B cell (primary cell): ENCODE measurements at regions not wholly inside any gene's neighbourhood (a gene's known extent, or its start where the extent isn't known, plus 50 kb on each side); places are given as distances from the start of the nearest gene placed in this dataset.

Source experiments
- ATAC-seq: fragments of 200-7000 bp; cut with Tn5 transposase; one replicate; pipeline ENCODE4 v1.10.0; 2021; ENCODE audit warnings: low read depth, mild to moderate bottlenecking, moderate number of reproducible peaks, moderate library complexity
- CTCF ChIA-PET: fragments of 350-600 bp; sonication (Branson Sonifier 250); formaldehyde crosslinking; loops from one replicate; lab custom pipeline; 2021; ENCODE audit warnings: antibody characterized with exemption, inconsistent platforms; lab: Charles Lee
- POLR2A ChIA-PET: fragments of 350-600 bp; sonication (Branson Sonifier 250); formaldehyde crosslinking; loops from one replicate; lab custom pipeline; 2021; ENCODE audit warnings: antibody characterized with exemption; lab: Charles Lee
- DNase-seq: peaks from one replicate; pipeline ENCODE4 v3.0.0; 2013
- H2AFZ ChIP-seq: 2 replicates; pipeline ENCODE4 v1.6.1; 2012; ENCODE audit warnings: mild to moderate bottlenecking, low read depth, low read length; ENCODE audit not compliant: insufficient read depth, poor library complexity, severe bottlenecking
- H3K27ac ChIP-seq, 2 donors: 1 replicate in 1 of 2; 2 replicates in 1 of 2; pipeline ENCODE4 v1.5.1; 2012 to 2013; ENCODE audit warnings: low read length in 2 of 2, mild to moderate bottlenecking in 2 of 2, moderate library complexity in 1 of 2
- H3K27me3 ChIP-seq, 4 experiments: fragments of 200-600 bp in 1 of 4; sonication (generic) in 1 of 4; replicated peaks in 1 of 4; 1 replicate in 2 of 4; 2 replicates in 2 of 4; pipeline versions ENCODE4 v1.6.1 to v1.7.0; 2013 to 2016; ENCODE audit warnings: low read length in 3 of 4, mild to moderate bottlenecking in 2 of 4, mixed read lengths in 1 of 4, moderate library complexity in 1 of 4; ENCODE audit not compliant: insufficient read depth in 4 of 4, control insufficient read depth in 3 of 4; ENCODE audit errors: control extremely low read depth in 1 of 4
- H3K36me3 ChIP-seq, 2 experiments: replicated peaks in 1 of 2; 1 replicate in 1 of 2; 2 replicates in 1 of 2; pipeline versions ENCODE4 v1.6.1 to v1.7.1; 2013; ENCODE audit warnings: low read length in 1 of 2; ENCODE audit not compliant: insufficient read depth in 2 of 2, control insufficient read depth in 1 of 2; ENCODE audit errors: control extremely low read depth in 1 of 2, extremely low read depth in 1 of 2
- H3K4me1 ChIP-seq, 2 donors: fragments of 200-600 bp in 1 of 2; sonication (generic) in 1 of 2; 1 replicate in 1 of 2; 2 replicates in 1 of 2; pipeline versions ENCODE4 v1.5.1 to v1.6.1; 2013 to 2017; ENCODE audit warnings: low read length in 2 of 2; ENCODE audit not compliant: control insufficient read depth in 2 of 2, insufficient read depth in 2 of 2
- H3K4me2 ChIP-seq: replicated peaks from 2 replicates; pipeline ENCODE3; 2012; ENCODE audit warnings: mild to moderate bottlenecking, low read depth, low read length; ENCODE audit not compliant: poor library complexity, severe bottlenecking
- H3K4me3 ChIP-seq, 5 experiments: fragments of 200-600 bp in 1 of 5; sonication (generic) in 1 of 5; 1 replicate in 3 of 5; 2 replicates in 2 of 5; pipeline versions ENCODE4 v1.5.1 to v1.7.0; 2011 to 2016; ENCODE audit warnings: low read length in 4 of 5, mild to moderate bottlenecking in 4 of 5, low read depth in 2 of 5, control low read depth in 1 of 5, moderate library complexity in 1 of 5; ENCODE audit not compliant: insufficient read depth in 1 of 5; ENCODE audit errors: control extremely low read depth in 1 of 5, extremely low read depth in 1 of 5
- H3K79me2 ChIP-seq: fragments of 200-600 bp; sonication (generic); one replicate; pipeline ENCODE4 v1.6.0; 2016; ENCODE audit warnings: low read length; ENCODE audit not compliant: control insufficient read depth, insufficient read depth
- H3K9ac ChIP-seq: fragments of 200-600 bp; sonication (generic); 2 replicates; pipeline ENCODE4 v1.6.1; 2017; ENCODE audit warnings: mild to moderate bottlenecking, low read length, moderate library complexity
- H3K9me3 ChIP-seq, 3 donors: one replicate each; pipeline versions ENCODE4 v1.6.1 to v1.7.1; 2013; ENCODE audit warnings: low read length in 2 of 3; ENCODE audit not compliant: control insufficient read depth in 2 of 3, insufficient read depth in 1 of 3; ENCODE audit errors: control extremely low read depth in 1 of 3
- H4K20me1 ChIP-seq: 2 replicates; pipeline ENCODE4 v1.6.0; 2012; ENCODE audit warnings: mild to moderate bottlenecking, low read length; ENCODE audit not compliant: insufficient read depth, control insufficient read depth, poor library complexity, severe bottlenecking
- H3K27ac Mint-ChIP-seq: one replicate; pipeline ENCODE4 v1.8.0; 2021; ENCODE audit warnings: mixed read lengths
- H3K27me3 Mint-ChIP-seq: one replicate; pipeline ENCODE4 v1.8.0; 2021; ENCODE audit warnings: mixed read lengths
- H3K4me1 Mint-ChIP-seq: one replicate; pipeline ENCODE4 v1.8.0; 2021; ENCODE audit warnings: mixed read lengths
- H3K4me3 Mint-ChIP-seq: one replicate; pipeline ENCODE4 v1.8.0; 2021; ENCODE audit warnings: mixed read lengths
- H3K9me3 Mint-ChIP-seq: one replicate; pipeline ENCODE4 v1.8.0; 2022; ENCODE audit warnings: mixed read lengths; ENCODE audit not compliant: insufficient read depth
- EZH2 ChIP-seq: IDR thresholded peaks from 2 replicates; pipeline ENCODE4 v1.6.1; 2012; ENCODE audit warnings: borderline replicate concordance, low read depth, mild to moderate bottlenecking, moderate library complexity, low read length; ENCODE audit not compliant: insufficient read depth, poor library complexity, severe bottlenecking
- WGBS: methylation state at CpG from one replicate; pipeline ENCODE4 v1.1.5; 2013; ENCODE audit warnings: missing lambda C conversion rate; ENCODE audit not compliant: insufficient coverage; 5-methylcytosine and 5-hydroxymethylcytosine counted together
- intact Hi-C: fragments of 100-400 bp; cut with micrococcal nuclease; formaldehyde crosslinking; loops from one replicate; pipeline ENCODE4 v1.10.0; 2022
- TF ChIP-seq, protein P1 (sequence below): fragments of 200-600 bp; IDR thresholded peaks from one replicate; pipeline ENCODE4 v1.8.0; 2022; ENCODE audit warnings: antibody characterized with exemption, mild to moderate bottlenecking

GRCh38 chr18:61677435-61677970 is 215.3 kb downstream of the RNF152 start:
- H3K27me3 ChIP-seq, result no peaks in the 10 kb centered on the region
- Mint-ChIP-seq H3K9me3 (peaks cover 7% of the 10 kb centered on the region), H3K4me3 (no peak overlapping the region), H3K27me3 (no peaks in the 10 kb centered on the region), H3K4me1 (no peaks in the 10 kb centered on the region), H3K27ac (no peak overlapping the region)
- H3K4me3 ChIP-seq, result no peak overlapping the region
- intact Hi-C loops, result no loop called here
- CTCF ChIA-PET, result no interaction called here
- no peak overlapping the region for H2AFZ ChIP-seq
- no peaks in the 10 kb centered on the region for H3K36me3 ChIP-seq
- H3K27ac ChIP-seq, result no peak overlapping the region
- H3K79me2 ChIP-seq, result no peaks in the 10 kb centered on the region
- POLR2A ChIA-PET, result no interaction called here
- TF ChIP-seq, protein P1, sequence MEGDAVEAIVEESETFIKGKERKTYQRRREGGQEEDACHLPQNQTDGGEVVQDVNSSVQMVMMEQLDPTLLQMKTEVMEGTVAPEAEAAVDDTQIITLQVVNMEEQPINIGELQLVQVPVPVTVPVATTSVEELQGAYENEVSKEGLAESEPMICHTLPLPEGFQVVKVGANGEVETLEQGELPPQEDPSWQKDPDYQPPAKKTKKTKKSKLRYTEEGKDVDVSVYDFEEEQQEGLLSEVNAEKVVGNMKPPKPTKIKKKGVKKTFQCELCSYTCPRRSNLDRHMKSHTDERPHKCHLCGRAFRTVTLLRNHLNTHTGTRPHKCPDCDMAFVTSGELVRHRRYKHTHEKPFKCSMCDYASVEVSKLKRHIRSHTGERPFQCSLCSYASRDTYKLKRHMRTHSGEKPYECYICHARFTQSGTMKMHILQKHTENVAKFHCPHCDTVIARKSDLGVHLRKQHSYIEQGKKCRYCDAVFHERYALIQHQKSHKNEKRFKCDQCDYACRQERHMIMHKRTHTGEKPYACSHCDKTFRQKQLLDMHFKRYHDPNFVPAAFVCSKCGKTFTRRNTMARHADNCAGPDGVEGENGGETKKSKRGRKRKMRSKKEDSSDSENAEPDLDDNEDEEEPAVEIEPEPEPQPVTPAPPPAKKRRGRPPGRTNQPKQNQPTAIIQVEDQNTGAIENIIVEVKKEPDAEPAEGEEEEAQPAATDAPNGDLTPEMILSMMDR, result no peak
- TF ChIP-seq EZH2, result no peak
- no peak overlapping the region for H3K9ac ChIP-seq
- no peak for ATAC-seq
- no peaks in the 10 kb centered on the region for H4K20me1 ChIP-seq
- DNase-seq, result no peak
- WGBS, result no CpG with 5 or more reads among the region's 4 CpGs
- H3K4me1 ChIP-seq, result no peaks in the 10 kb centered on the region
- H3K9me3 ChIP-seq, result peaks cover 0 to 6% (median 4%) of the 10 kb centered on the region in 3 donors
- H3K4me2 ChIP-seq, result no peak overlapping the region

- Mint-ChIP-seq H3K9me3 (peaks cover 7% of the 10 kb centered on the region), H3K4me3 (no peak overlapping the region), H3K4me1 (no peaks in the 10 kb centered on the region), H3K27me3 (no peaks in the 10 kb centered on the region), H3K27ac (no peak overlapping the region)
- H3K27me3 ChIP-seq, result no peaks in the 10 kb centered on the region
- WGBS, result 60% methylated on average over 1 of the region's 2 CpGs
- H3K4me2 ChIP-seq, result no peak overlapping the region
- H3K27ac ChIP-seq, result no peak overlapping the region
- H3K36me3 ChIP-seq, result no peaks in the 10 kb centered on the region
- ChIA-PET CTCF (no interaction called here), POLR2A (no interaction called here)
- TF ChIP-seq, protein P1, result no peak
- no peak for TF ChIP-seq EZH2
- DNase-seq (no peak), ATAC-seq (no peak)
- H2AFZ ChIP-seq, result no peak overlapping the region
- H3K4me1 ChIP-seq, result no peaks in the 10 kb centered on the region
- H3K9me3 ChIP-seq, result peaks cover 0 to 6% (median 4%) of the 10 kb centered on the region in 3 donors
- H3K79me2 ChIP-seq, result no peaks in the 10 kb centered on the region
- H4K20me1 ChIP-seq, result no peaks in the 10 kb centered on the region
- no peak overlapping the region for H3K4me3 ChIP-seq
- intact Hi-C loops, result no loop called here
- H3K9ac ChIP-seq, result no peak overlapping the region
Measured at GRCh38 chr18:61676773-61677434, 215.9 kb downstream of the RNF152 start.
